Common myeloid progenitor, CD34-positive (primary cell): ENCODE measurements at regions not wholly inside any gene's neighbourhood (a gene's known extent, or its start where the extent isn't known, plus 50 kb on each side); places are given as distances from the start of the nearest gene placed in this dataset.
A peak's percentile ranks its signal among the peaks of the same experiment; 100 is the strongest.

Experiments
- CTCF ChIA-PET: fragments of 350-600 bp; sonication (Branson Sonifier 250); formaldehyde crosslinking; loops from one replicate; lab custom pipeline; 2021; ENCODE audit warnings: antibody characterized with exemption; lab: Charles Lee
- POLR2A ChIA-PET: fragments of 350-600 bp; sonication (Branson Sonifier 250); formaldehyde crosslinking; loops from one replicate; lab custom pipeline; 2021; ENCODE audit warnings: antibody characterized with exemption; lab: Charles Lee
- DNase-seq, 3 donors: peaks; one replicate each; pipeline versions ENCODE4 v3.0.0 to v3.0.0-alpha.2; 2013
- H3K27ac ChIP-seq, 2 experiments: 1 replicate in 1 of 2; 2 replicates in 1 of 2; pipeline ENCODE4 v1.7.0; 2013; ENCODE audit warnings: inconsistent platforms in 2 of 2, low read length in 2 of 2, mild to moderate bottlenecking in 2 of 2, low read depth in 1 of 2, moderate library complexity in 1 of 2; ENCODE audit not compliant: severe bottlenecking in 2 of 2, insufficient read depth in 1 of 2, poor library complexity in 1 of 2
- H3K27me3 ChIP-seq, 5 experiments: replicated peaks in 2 of 5; 1 replicate in 3 of 5; 2 replicates in 2 of 5; pipeline versions ENCODE4 v1.6.1 to v1.7.0; 2013; ENCODE audit warnings: low read length in 4 of 5, mild to moderate bottlenecking in 2 of 5, moderate library complexity in 2 of 5, inconsistent platforms in 1 of 5; ENCODE audit not compliant: insufficient read depth in 5 of 5, control insufficient read depth in 4 of 5
- H3K36me3 ChIP-seq, 4 experiments: 1 replicate in 2 of 4; 2 replicates in 2 of 4; pipeline versions ENCODE4 v1.6.1 to v1.7.0; 2013; ENCODE audit warnings: low read length in 3 of 4, control low read depth in 1 of 4, mild to moderate bottlenecking in 1 of 4; ENCODE audit not compliant: control insufficient read depth in 4 of 4, insufficient read depth in 4 of 4
- H3K4me1 ChIP-seq, 4 experiments: 1 replicate in 3 of 4; 2 replicates in 1 of 4; pipeline versions ENCODE4 v1.6.1 to v1.7.1; 2013; ENCODE audit warnings: low read length in 3 of 4, mild to moderate bottlenecking in 3 of 4, control low read depth in 1 of 4, inconsistent platforms in 1 of 4, moderate library complexity in 1 of 4; ENCODE audit not compliant: control insufficient read depth in 4 of 4, insufficient read depth in 4 of 4; ENCODE audit errors: control extremely low read depth in 1 of 4
- H3K4me3 ChIP-seq, 7 experiments: 1 replicate in 4 of 7; 2 replicates in 3 of 7; pipeline versions ENCODE4 v1.5.1 to v1.7.0; 2013; ENCODE audit warnings: mild to moderate bottlenecking in 7 of 7, low read length in 6 of 7, moderate library complexity in 6 of 7, inconsistent platforms in 2 of 7, low read depth in 2 of 7, control low read depth in 1 of 7; ENCODE audit not compliant: insufficient read depth in 4 of 7, control insufficient read depth in 1 of 7; ENCODE audit errors: extremely low read depth in 1 of 7
- H3K9me3 ChIP-seq, 5 experiments: 1 replicate in 4 of 5; 2 replicates in 1 of 5; pipeline versions ENCODE4 v1.6.1 to v1.7.1; 2013; ENCODE audit warnings: low read length in 4 of 5, mild to moderate bottlenecking in 2 of 5, inconsistent platforms in 1 of 5, low read depth in 1 of 5, moderate library complexity in 1 of 5; ENCODE audit not compliant: control insufficient read depth in 4 of 5, insufficient read depth in 2 of 5; ENCODE audit errors: control extremely low read depth in 1 of 5
- WGBS: methylation state at CpG from one replicate; pipeline ENCODE4 v1.1.5; 2013; ENCODE audit not compliant: insufficient coverage; 5-methylcytosine and 5-hydroxymethylcytosine counted together

DNA sequence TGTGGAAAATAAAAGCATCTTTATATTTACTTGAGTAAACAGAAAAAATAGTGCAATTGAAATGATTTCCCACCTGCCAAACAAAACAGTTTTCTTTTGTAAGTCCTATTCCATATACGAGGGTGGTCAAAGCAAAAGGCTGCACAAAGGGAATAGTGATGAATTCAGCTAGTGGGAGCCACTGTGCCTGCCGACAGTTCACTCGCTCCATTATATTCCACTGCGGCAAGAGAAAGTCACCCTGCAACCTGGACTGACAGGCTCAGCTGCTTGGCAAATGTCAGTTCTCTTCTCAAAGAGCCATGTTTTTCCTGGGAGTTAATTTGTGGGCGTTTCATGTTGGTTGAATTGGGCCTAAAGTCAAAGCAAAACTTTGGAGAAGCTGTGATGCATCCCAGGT is 145.4 kb downstream of the LMO4 start:
- H3K27me3 ChIP-seq = no peaks in the 10 kb centered on the region
- no peak overlapping the region for H3K27ac ChIP-seq
- 95% methylated on average over 3 of the region's 5 CpGs for WGBS
- no peaks in the 10 kb centered on the region for H3K9me3 ChIP-seq
- H3K4me1 ChIP-seq = no peaks in the 10 kb centered on the region
- POLR2A ChIA-PET = no interaction called here
- H3K36me3 ChIP-seq = no peaks in the 10 kb centered on the region
- DNase-seq = no peak
- no peak overlapping the region for H3K4me3 ChIP-seq
- CTCF ChIA-PET = no interaction called here

- H3K9me3 ChIP-seq = peaks cover 0 to 3% (median 0%) of the 10 kb centered on the region in 5 experiments
- no peaks in the 10 kb centered on the region for H3K27me3 ChIP-seq
- H3K4me3 ChIP-seq = no peak overlapping the region
- ChIA-PET CTCF (interaction anchor here (1.1 kb wide), 1 partner anchor 9 kb away, joined by 3 read pairs; no protein-coding TSS in a partner anchor), POLR2A (no interaction called here)
- DNase-seq = peak in 2 of 3 donors; percentile 1 to 2
- H3K27ac ChIP-seq = no peak overlapping the region
- H3K36me3 ChIP-seq = no peaks in the 10 kb centered on the region
- WGBS = 92% methylated on average over 2 of the region's 3 CpGs
- H3K4me1 ChIP-seq = no peaks in the 10 kb centered on the region
Measured at GRCh38 chr1:87478231-87478630, 149.6 kb downstream of the LMO4 start.

GRCh38 chr1:87495147-87495546 is 166.5 kb downstream of the LMO4 start:
- POLR2A ChIA-PET = interaction anchor here (0.6 kb wide), 1 partner anchor 207 kb away, joined by 4 read pairs; no protein-coding TSS in a partner anchor
- H3K27me3 ChIP-seq = no peaks in the 10 kb centered on the region
- DNase-seq = no peak
- CTCF ChIA-PET = interaction anchor here (1.0 kb wide), 1 partner anchor 61 kb away, joined by 3 read pairs; no protein-coding TSS in a partner anchor
- no peaks in the 10 kb centered on the region for H3K9me3 ChIP-seq
- WGBS = no CpG with 5 or more reads among the region's 3 CpGs
- no peaks in the 10 kb centered on the region for H3K36me3 ChIP-seq
- no peak overlapping the region for H3K27ac ChIP-seq
- H3K4me1 ChIP-seq = no peaks in the 10 kb centered on the region
- H3K4me3 ChIP-seq = no peak overlapping the region

DNA sequence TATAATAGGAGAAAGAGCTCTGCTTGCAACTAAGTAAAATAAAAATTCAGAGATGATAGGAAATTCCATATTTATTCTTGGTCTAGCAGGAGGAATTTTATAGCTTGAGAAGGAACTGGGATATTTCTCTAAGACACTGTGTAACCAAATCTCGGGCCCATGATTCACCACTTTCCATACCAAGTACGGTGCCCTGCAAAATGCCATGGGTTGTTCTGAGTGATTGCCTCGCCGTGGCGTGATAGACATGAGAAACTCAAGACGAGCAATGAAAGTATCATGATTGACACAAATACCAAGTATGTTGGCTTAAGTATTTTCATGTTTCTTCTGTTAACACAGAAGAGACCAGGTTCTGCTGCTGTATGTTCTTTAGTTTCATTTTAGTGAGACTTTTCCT is 167.2 kb downstream of the LMO4 start:
- POLR2A ChIA-PET = interaction anchor here (0.6 kb wide), 1 partner anchor 206 kb away, joined by 4 read pairs; no protein-coding TSS in a partner anchor
- H3K4me3 ChIP-seq = no peak overlapping the region
- H3K27ac ChIP-seq = no peak overlapping the region
- WGBS = 94% methylated on average over 6 of the region's 6 CpGs
- CTCF ChIA-PET = interaction anchor here (1.0 kb wide), 1 partner anchor 60 kb away, joined by 3 read pairs; no protein-coding TSS in a partner anchor
- no peaks in the 10 kb centered on the region for H3K27me3 ChIP-seq
- H3K9me3 ChIP-seq = no peaks in the 10 kb centered on the region
- H3K4me1 ChIP-seq = no peaks in the 10 kb centered on the region
- DNase-seq = no peak
- no peaks in the 10 kb centered on the region for H3K36me3 ChIP-seq

DNA sequence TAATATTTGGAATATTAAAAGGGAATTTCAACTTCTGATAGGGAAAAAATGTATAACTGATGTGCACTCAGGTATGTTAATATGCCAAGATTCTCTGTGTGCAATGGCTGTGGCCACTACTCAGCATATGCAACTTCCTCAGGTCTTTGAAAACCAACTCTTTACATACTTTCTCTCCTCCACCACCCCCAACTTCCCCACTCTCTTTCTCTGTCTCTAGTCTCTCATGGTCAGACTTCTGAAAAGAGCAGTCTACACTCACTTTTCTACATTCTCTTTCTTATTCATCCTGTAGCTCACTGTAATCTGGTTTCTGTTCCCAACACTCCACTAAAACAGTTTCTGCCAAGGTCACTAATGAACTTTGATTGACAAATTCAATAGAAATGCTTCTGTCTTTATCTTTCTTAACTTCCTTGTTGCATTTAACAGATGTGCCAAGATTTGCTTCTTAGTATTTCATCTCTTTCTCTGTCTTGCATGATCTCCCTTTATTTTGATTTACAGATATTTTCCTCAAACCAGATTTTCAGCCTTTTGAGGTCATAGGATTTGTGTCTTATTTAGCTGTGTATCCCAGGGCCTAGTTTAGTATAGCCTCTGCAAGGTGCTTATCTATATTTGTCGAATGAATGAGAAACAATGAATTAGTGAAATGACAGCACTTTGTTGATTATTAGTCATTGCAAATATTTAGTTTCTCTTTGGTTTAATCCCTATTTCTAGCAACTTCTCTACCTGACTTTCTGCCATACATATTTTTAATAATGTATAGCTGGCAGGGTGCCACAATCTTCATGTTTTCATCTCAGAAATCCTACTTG is 168.9 kb downstream of the LMO4 start:
- CTCF ChIA-PET = no interaction called here
- Histone ChIP-seq H3K27me3 (no peaks in the 10 kb centered on the region), H3K27ac (no peak overlapping the region), H3K36me3 (no peaks in the 10 kb centered on the region), H3K4me3 (no peak overlapping the region), H3K9me3 (no peaks in the 10 kb centered on the region), H3K4me1 (no peaks in the 10 kb centered on the region)
- WGBS = no CpG with 5 or more reads among the region's 1 CpG
- no peak for DNase-seq
- POLR2A ChIA-PET = no interaction called here

DNA sequence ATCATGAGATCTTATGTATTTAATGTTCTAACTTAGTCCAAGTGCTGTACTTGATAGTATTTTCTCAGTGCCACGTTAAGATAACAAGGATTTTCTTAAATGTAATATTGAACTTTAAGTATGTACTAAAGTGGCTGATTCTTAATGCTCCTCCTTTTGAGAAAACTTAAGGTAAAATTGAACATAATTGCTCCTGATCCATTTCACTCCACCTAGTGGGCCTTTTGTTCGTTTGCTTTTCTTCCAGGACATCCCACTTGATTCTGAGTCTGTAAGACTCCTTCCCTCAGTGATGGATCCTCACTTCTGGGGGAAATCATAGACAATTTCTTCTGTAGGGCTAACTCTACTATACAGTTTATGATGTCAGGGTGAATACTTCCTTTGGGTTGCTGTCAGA is 173.1 kb downstream of the LMO4 start:
- Histone ChIP-seq H3K9me3 (peaks cover 0 to 3% (median 0%) of the 10 kb centered on the region in 5 experiments), H3K4me3 (no peak overlapping the region), H3K36me3 (no peaks in the 10 kb centered on the region), H3K27ac (no peak overlapping the region), H3K4me1 (peaks cover 0 to 2% (median 0%) of the 10 kb centered on the region in 4 experiments), H3K27me3 (no peaks in the 10 kb centered on the region)
- no peak for DNase-seq
- ChIA-PET CTCF (no interaction called here), POLR2A (no interaction called here)
- WGBS = no CpG with 5 or more reads among the region's 2 CpGs

- CTCF ChIA-PET = no interaction called here
- POLR2A ChIA-PET = no interaction called here
- Histone ChIP-seq H3K4me3 (no peak overlapping the region), H3K4me1 (peaks cover 0 to 5% (median 0%) of the 10 kb centered on the region in 4 experiments), H3K27me3 (no peaks in the 10 kb centered on the region), H3K9me3 (peaks cover 0 to 5% (median 0%) of the 10 kb centered on the region in 5 experiments), H3K36me3 (no peaks in the 10 kb centered on the region), H3K27ac (no peak overlapping the region)
- DNase-seq = no peak
- WGBS = 91% methylated on average over 4 of the region's 9 CpGs
Measured at GRCh38 chr1:87505391-87505983, 176.8 kb downstream of the LMO4 start.
